Mammary epithelial cell (primary cell): ENCODE measurements at regions not wholly inside any gene's neighbourhood (a gene's known extent, or its start where the extent isn't known, plus 50 kb on each side); places are given as distances from the start of the nearest gene placed in this dataset.

Source experiments
- EZH2 ChIP-seq: IDR thresholded peaks from 2 replicates; pipeline ENCODE4 v1.6.1; 2012; ENCODE audit warnings: low read length, inconsistent platforms, borderline replicate concordance
- TF ChIP-seq, protein P1 (sequence below), 2 donors: IDR thresholded peaks in 1 of 2; conservative IDR thresholded peaks in 1 of 2; 2 replicates each; pipeline ENCODE4 v1.5.1; 2011 to 2012; ENCODE audit warnings: inconsistent platforms in 2 of 2, low read length in 2 of 2, mild to moderate bottlenecking in 2 of 2, control low read depth in 1 of 2, low read depth in 1 of 2; ENCODE audit not compliant: insufficient read depth in 1 of 2; ENCODE audit errors: extremely low read depth in 1 of 2

DNA sequence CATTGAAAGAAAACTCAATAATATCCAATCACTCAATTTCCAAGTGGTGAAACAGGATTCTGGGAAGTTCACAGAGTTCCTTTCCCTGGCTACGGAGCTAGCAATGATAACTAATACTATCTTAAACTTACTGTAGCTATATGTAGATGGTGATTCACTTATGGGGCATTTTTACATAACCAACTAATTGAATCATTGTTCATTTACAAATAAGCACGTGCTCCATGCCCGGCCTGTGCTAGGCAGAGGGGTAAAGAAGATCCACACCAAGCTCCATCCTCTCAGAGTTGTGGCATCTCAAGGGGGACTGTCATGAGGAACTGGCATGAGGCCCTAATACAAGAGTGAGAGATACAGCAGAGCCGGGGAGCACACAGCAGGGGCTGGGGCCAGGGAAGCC is 176.3 kb downstream of the ANKRD30B start:
- TF ChIP-seq, protein P1, sequence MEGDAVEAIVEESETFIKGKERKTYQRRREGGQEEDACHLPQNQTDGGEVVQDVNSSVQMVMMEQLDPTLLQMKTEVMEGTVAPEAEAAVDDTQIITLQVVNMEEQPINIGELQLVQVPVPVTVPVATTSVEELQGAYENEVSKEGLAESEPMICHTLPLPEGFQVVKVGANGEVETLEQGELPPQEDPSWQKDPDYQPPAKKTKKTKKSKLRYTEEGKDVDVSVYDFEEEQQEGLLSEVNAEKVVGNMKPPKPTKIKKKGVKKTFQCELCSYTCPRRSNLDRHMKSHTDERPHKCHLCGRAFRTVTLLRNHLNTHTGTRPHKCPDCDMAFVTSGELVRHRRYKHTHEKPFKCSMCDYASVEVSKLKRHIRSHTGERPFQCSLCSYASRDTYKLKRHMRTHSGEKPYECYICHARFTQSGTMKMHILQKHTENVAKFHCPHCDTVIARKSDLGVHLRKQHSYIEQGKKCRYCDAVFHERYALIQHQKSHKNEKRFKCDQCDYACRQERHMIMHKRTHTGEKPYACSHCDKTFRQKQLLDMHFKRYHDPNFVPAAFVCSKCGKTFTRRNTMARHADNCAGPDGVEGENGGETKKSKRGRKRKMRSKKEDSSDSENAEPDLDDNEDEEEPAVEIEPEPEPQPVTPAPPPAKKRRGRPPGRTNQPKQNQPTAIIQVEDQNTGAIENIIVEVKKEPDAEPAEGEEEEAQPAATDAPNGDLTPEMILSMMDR (conservative IDR thresholded peaks at IDR 0.05 in 1 of 2, IDR thresholded peaks at IDR 0.05 in 1 of 2; ENCODE audit: extremely low read depth in 1 of 2, insufficient read depth in 1 of 2, low read depth in 1 of 2, low read length in 2 of 2) = no peak
- no peak for TF ChIP-seq EZH2
